HG03095 (cell line): ENCODE measurements at regions not wholly inside any gene's neighbourhood (a gene's known extent, or its start where the extent isn't known, plus 50 kb on each side); places are given as distances from the start of the nearest gene placed in this dataset.

Experiments
- ATAC-seq: cut with Tn5 transposase; IDR thresholded peaks from one replicate; pipeline ENCODE4 v1.9.1; 2021; ENCODE audit warnings: moderate library complexity; ENCODE audit not compliant: unreplicated experiment

GRCh38 chr10:10120671-10121070, 897.0 kb upstream of the CELF2 start:
- ATAC-seq, result no peak

GRCh38 chr10:10125676-10126075, 892.0 kb upstream of the CELF2 start:
- no peak for ATAC-seq

- ATAC-seq, result no peak
Observed at GRCh38 chr10:10126218-10126617, 891.5 kb upstream of the CELF2 start.

GRCh38 chr10:10128387-10128786, 889.3 kb upstream of the CELF2 start:
- ATAC-seq, result no peak

- ATAC-seq, result no peak
Observed at GRCh38 chr10:10130686-10131085, 887.0 kb upstream of the CELF2 start.

- no peak for ATAC-seq
Observed at GRCh38 chr10:10132009-10132408, 885.7 kb upstream of the CELF2 start.

- no peak for ATAC-seq
Observed at GRCh38 chr10:10133281-10133680, 884.4 kb upstream of the CELF2 start.

- no peak for ATAC-seq
Observed at GRCh38 chr10:10138685-10139084, 879.0 kb upstream of the CELF2 start.

- ATAC-seq, result no peak
Observed at GRCh38 chr10:10141782-10142382, 875.8 kb upstream of the CELF2 start.

- ATAC-seq, result no peak
Observed at GRCh38 chr10:10146604-10147003, 871.1 kb upstream of the CELF2 start.

- ATAC-seq, result no peak
Observed at GRCh38 chr10:10149899-10150298, 867.8 kb upstream of the CELF2 start.

GRCh38 chr10:10156917-10157600, 860.6 kb upstream of the CELF2 start:
- ATAC-seq, result no peak

GRCh38 chr10:10160821-10161312, 856.8 kb upstream of the CELF2 start:
- ATAC-seq, result no peak

GRCh38 chr10:10164848-10165247, 852.8 kb upstream of the CELF2 start:
- ATAC-seq, result no peak

- ATAC-seq, result no peak
Observed at GRCh38 chr10:10165415-10165814, 852.3 kb upstream of the CELF2 start.

- ATAC-seq, result no peak
Observed at GRCh38 chr10:10178476-10178875, 839.2 kb upstream of the CELF2 start.

- ATAC-seq, result no peak
Observed at GRCh38 chr10:10193848-10194247, 823.8 kb upstream of the CELF2 start.

- ATAC-seq, result no peak
Observed at GRCh38 chr10:10196701-10197100, 821.0 kb upstream of the CELF2 start.

- no peak for ATAC-seq
Observed at GRCh38 chr10:10197423-10197822, 820.2 kb upstream of the CELF2 start.

GRCh38 chr10:10198363-10198762, 819.3 kb upstream of the CELF2 start:
- ATAC-seq, result no peak

- no peak for ATAC-seq
Observed at GRCh38 chr10:10204415-10204814, 813.3 kb upstream of the CELF2 start.

- no peak for ATAC-seq
Observed at GRCh38 chr10:10205906-10206305, 811.8 kb upstream of the CELF2 start.

- ATAC-seq, result no peak
Observed at GRCh38 chr10:10207538-10207937, 810.1 kb upstream of the CELF2 start.
